GM10266 (cell line): ENCODE measurements at regions not wholly inside any gene's neighbourhood (a gene's known extent, or its start where the extent isn't known, plus 50 kb on each side); places are given as distances from the start of the nearest gene placed in this dataset.

Source experiments
- DNase-seq: peaks from one replicate; pipeline ENCODE4 v3.0.0; 2012; ENCODE audit errors: extremely low spot score
- TF ChIP-seq, protein P1 (sequence below): IDR thresholded peaks from 2 replicates; pipeline ENCODE4 v1.5.1; 2012; ENCODE audit warnings: mild to moderate bottlenecking, low read depth; ENCODE audit not compliant: control insufficient read depth, insufficient read depth; ENCODE audit errors: missing control alignments

DNA sequence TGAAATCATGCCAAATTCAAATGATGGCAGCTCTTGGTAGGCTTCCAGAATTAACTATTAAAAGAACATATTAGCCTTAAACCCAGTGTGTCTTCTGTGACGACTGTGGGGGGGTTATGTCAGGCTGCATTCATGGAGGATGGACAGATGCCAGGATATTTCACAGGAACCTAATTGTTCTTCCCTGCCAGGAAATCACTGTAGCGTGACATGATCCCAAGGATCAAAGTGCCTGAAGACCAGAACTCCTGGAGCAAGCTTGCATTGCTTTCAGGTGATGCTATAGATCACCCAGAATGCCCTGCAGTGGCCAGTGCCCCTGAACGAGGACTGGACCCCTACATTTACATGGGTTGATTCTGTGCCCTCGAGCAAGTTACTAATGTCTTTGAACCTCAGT, 1093.0 kb upstream of the TENM3 start:
- no peak for DNase-seq
- TF ChIP-seq, protein P1, sequence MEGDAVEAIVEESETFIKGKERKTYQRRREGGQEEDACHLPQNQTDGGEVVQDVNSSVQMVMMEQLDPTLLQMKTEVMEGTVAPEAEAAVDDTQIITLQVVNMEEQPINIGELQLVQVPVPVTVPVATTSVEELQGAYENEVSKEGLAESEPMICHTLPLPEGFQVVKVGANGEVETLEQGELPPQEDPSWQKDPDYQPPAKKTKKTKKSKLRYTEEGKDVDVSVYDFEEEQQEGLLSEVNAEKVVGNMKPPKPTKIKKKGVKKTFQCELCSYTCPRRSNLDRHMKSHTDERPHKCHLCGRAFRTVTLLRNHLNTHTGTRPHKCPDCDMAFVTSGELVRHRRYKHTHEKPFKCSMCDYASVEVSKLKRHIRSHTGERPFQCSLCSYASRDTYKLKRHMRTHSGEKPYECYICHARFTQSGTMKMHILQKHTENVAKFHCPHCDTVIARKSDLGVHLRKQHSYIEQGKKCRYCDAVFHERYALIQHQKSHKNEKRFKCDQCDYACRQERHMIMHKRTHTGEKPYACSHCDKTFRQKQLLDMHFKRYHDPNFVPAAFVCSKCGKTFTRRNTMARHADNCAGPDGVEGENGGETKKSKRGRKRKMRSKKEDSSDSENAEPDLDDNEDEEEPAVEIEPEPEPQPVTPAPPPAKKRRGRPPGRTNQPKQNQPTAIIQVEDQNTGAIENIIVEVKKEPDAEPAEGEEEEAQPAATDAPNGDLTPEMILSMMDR, result no peak

DNA sequence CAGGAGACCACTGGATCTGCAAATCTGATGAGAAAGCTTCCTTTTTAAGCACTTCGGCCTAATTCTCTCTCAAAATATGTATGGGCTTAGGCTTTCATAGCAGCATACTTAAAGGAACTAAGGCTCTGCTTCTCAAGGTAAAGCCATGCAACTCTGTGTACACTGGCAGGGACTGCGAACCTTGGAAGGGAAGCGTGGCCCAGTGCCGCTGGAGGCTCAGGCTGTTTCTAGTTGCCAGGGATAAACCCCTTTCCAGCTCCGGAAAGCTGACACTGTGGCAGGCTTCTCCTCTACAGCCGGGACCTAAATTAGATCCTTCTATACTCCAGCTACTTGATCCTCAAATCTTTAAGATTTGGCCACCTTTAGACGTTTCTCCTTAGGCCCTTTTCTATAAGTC, 1091.3 kb upstream of the TENM3 start:
- TF ChIP-seq, protein P1, result no peak
- no peak for DNase-seq

DNA sequence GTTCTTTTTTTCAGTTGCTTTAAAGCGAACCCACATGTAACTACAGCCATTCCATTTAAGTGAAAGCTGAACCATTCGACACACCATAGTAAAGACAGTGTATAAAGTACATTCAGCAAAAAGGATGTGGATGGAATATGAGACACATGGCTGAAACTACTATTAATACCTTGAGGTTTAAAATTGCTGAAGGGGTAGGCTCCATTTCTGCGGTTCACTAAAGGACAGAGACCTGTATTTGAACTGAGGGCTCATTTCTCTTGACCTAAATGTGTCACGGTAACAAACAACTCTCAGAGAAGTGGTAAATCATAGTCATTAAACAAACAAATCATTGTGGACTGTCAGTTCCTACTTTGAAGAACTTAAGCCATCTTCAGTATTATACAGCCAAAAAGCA, 1085.6 kb upstream of the TENM3 start:
- TF ChIP-seq, protein P1, result no peak
- DNase-seq, result no peak

DNA sequence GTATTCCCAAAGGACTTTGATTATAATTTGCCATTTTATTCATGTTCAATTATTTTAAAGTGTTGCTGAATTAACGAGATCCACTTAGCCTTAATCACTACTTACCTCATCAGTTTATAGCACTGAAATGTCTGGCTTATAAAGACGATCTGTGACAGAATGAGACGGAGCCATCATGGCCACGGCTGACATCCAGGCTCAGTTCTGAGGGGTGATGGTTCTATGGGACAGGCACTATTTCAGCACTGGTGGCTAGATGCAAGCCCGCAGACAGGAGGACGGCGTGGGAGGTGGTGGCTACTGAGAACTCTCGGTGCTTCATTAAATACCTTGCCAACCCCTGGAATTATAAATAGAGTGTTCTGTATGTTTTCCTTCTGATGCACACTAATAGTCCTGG, 1084.2 kb upstream of the TENM3 start:
- TF ChIP-seq, protein P1, result no peak
- DNase-seq, result no peak

DNA sequence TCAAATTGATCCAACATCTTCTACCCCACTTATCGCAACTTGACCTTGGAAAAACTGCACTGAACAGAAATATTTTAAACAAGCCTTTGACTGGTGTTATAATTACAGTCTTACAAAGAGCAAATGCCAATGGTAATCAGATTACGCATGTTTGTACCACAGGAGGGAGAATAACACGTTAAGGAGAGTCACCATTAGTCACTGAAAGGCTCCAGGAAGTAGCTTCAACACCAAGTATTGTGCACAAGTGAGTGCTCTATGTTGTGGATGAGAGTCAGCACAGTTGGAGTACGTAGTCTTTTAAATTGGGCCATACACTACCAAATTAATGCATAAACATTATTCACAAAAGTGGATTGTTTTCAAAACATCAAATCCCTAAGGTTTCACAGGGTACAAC, 1081.5 kb upstream of the TENM3 start:
- TF ChIP-seq, protein P1, result no peak
- no peak for DNase-seq

DNA sequence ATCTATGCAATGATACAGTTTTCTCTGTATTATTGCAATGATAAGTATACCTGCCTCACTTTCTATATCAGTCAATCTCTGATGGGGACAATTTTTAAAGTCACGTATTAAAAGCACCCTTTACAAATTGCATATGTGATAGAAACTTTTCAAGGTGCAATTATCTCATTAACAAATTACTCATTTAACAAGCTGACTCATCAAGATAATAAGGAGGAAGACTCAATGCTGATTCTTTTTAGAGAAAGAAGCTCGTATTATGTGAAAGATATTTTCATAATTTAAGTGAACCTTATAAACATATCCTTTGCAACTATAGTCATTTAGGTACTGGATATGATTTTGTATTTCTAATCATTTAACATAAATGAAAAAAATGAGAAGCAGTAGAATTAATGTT, 1080.9 kb upstream of the TENM3 start:
- TF ChIP-seq, protein P1, result no peak
- no peak for DNase-seq

DNA sequence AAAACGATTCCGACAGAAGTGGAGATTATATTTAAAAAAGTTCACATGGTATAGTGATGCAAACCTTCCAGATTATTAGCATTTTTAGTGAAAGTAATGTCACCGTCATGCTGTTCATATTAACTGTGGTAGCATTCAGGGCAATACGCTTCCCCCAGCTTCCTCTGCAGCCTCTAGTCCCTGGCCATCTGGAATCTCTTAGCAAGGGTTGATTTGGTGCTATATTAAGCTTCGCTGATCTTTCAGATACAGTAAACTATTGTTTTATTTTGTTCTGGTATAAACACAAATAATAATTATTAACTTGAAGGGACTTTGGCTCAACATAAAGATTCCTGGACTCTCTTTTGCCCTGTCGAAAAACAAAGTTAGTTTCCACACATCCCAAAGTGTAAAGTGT, 1080.5 kb upstream of the TENM3 start:
- DNase-seq, result no peak
- TF ChIP-seq, protein P1, result no peak
